H1 (cell line): ENCODE measurements at regions not wholly inside any gene's neighbourhood (a gene's known extent, or its start where the extent isn't known, plus 50 kb on each side); places are given as distances from the start of the nearest gene placed in this dataset.

Source experiments
- CTCF ChIA-PET: fragments of 300-600 bp; sonication (Branson Sonifier 250); formaldehyde crosslinking; loops from one replicate; lab custom pipeline; 2021; ENCODE audit not compliant: partially characterized antibody; lab: Charles Lee
- POLR2A ChIA-PET: fragments of 300-600 bp; sonication (Branson Sonifier 250); formaldehyde crosslinking; loops from one replicate; lab custom pipeline; 2021; ENCODE audit warnings: inconsistent platforms; ENCODE audit not compliant: partially characterized antibody; lab: Charles Lee
- DNase-seq, 2 experiments: peaks; one replicate each; pipeline versions ENCODE4 v3.0.0 to v3.0.0-alpha.2; 2010 to 2022; ENCODE audit warnings: low spot score in 2 of 2, low read depth in 1 of 2, mixed read lengths in 1 of 2
- FAIRE-seq: peaks from 2 replicates; lab custom pipeline; 2011; peaks lifted over from hg19 to GRCh38; lab: Jason Lieb, UNC
- H2AFZ ChIP-seq: 2 replicates; pipeline ENCODE4 v1.8.1; 2012; ENCODE audit warnings: low read length, inconsistent platforms
- H2AK5ac ChIP-seq: 2 replicates; pipeline ENCODE4 v1.6.1; 2013; ENCODE audit warnings: low read depth, low read length
- H2BK120ac ChIP-seq: replicated peaks from 2 replicates; pipeline ENCODE3; 2013; ENCODE audit warnings: low read depth, low read length, inconsistent platforms
- H2BK12ac ChIP-seq: 2 replicates; pipeline ENCODE4 v1.6.1; 2013; ENCODE audit warnings: low read depth, low read length
- H2BK15ac ChIP-seq: 2 replicates; pipeline ENCODE4 v1.6.1; 2013; ENCODE audit warnings: low read length
- H2BK20ac ChIP-seq: 2 replicates; pipeline ENCODE4 v1.6.1; 2013; ENCODE audit warnings: low read length
- H2BK5ac ChIP-seq: 2 replicates; pipeline ENCODE4 v1.6.1; 2013; ENCODE audit warnings: low read depth, low read length
- H3K14ac ChIP-seq: 2 replicates; pipeline ENCODE4 v1.6.1; 2013; ENCODE audit warnings: inconsistent platforms; ENCODE audit not compliant: insufficient read length
- H3K18ac ChIP-seq: 2 replicates; pipeline ENCODE4 v1.6.1; 2013; ENCODE audit warnings: low read length; ENCODE audit errors: extremely low read depth
- H3K23ac ChIP-seq: 2 replicates; pipeline ENCODE4 v1.6.1; 2013; ENCODE audit warnings: inconsistent platforms; ENCODE audit not compliant: insufficient read length
- H3K23me2 ChIP-seq: 2 replicates; pipeline ENCODE4 v1.6.1; 2013; ENCODE audit warnings: low read depth, low read length
- H3K27ac ChIP-seq: 2 replicates; pipeline ENCODE4 v1.6.1; 2011; ENCODE audit warnings: low read depth, low read length, inconsistent platforms
- H3K27me3 ChIP-seq, 4 experiments: replicated peaks in 1 of 4; 1 replicate in 1 of 4; 2 replicates in 3 of 4; pipeline versions ENCODE4 v1.6.1 to v1.8.1; 2011 to 2013; ENCODE audit warnings: low read length in 3 of 4, mild to moderate bottlenecking in 3 of 4, inconsistent platforms in 2 of 4, mixed read lengths in 2 of 4, moderate library complexity in 1 of 4; ENCODE audit not compliant: control insufficient read depth in 3 of 4, insufficient read depth in 3 of 4; ENCODE audit errors: extremely low read depth in 1 of 4
- H3K36me3 ChIP-seq, 4 experiments: 2 replicates each; pipeline versions ENCODE4 v1.6.1 to v1.8.1; 2011 to 2013; ENCODE audit warnings: mild to moderate bottlenecking in 4 of 4, low read length in 3 of 4, moderate library complexity in 2 of 4, control low read depth in 1 of 4, inconsistent platforms in 1 of 4; ENCODE audit not compliant: insufficient read depth in 4 of 4, control insufficient read depth in 2 of 4
- H3K4ac ChIP-seq: replicated peaks from 2 replicates; pipeline ENCODE3; 2013; ENCODE audit warnings: low read length, low read depth, mixed read lengths, inconsistent platforms; ENCODE audit not compliant: insufficient read length
- H3K4me1 ChIP-seq, 4 experiments: replicated peaks in 1 of 4; 1 replicate in 1 of 4; 2 replicates in 3 of 4; pipeline versions ENCODE4 v1.6.1 to v1.8.1; 2011 to 2013; ENCODE audit warnings: low read length in 3 of 4, inconsistent platforms in 2 of 4, mixed read lengths in 1 of 4; ENCODE audit not compliant: insufficient read depth in 4 of 4, control insufficient read depth in 3 of 4
- H3K4me2 ChIP-seq, 2 experiments: 2 replicates each; pipeline versions ENCODE4 v1.6.1 to v1.8.1; 2011 to 2013; ENCODE audit warnings: low read depth in 2 of 2, low read length in 2 of 2, control low read depth in 1 of 2, inconsistent platforms in 1 of 2, mild to moderate bottlenecking in 1 of 2; ENCODE audit not compliant: insufficient read depth in 1 of 2
- H3K4me3 ChIP-seq, 4 experiments: fragments of 200-600, 300-600 bp in 1 of 4; sonication (generic), shearing (Covaris generic), sonication (Bioruptor Twin) in 1 of 4; 2 replicates each; pipeline versions ENCODE4 v1.5.1 to v1.8.1; 2011 to 2016; ENCODE audit warnings: low read length in 4 of 4, low read depth in 3 of 4, control low read depth in 2 of 4, inconsistent platforms in 2 of 4, mild to moderate bottlenecking in 2 of 4, mixed read lengths in 1 of 4, moderate library complexity in 1 of 4; ENCODE audit not compliant: insufficient read depth in 2 of 4; ENCODE audit errors: extremely low read depth in 1 of 4
- H3K56ac ChIP-seq: replicated peaks from 2 replicates; pipeline ENCODE3; 2013; ENCODE audit warnings: low read depth, mild to moderate bottlenecking, mixed read lengths, low read length, inconsistent platforms; ENCODE audit not compliant: insufficient read length
- H3K79me1 ChIP-seq: 2 replicates; pipeline ENCODE4 v1.6.1; 2013; ENCODE audit warnings: low read depth, low read length, control low read depth
- H3K79me2 ChIP-seq, 2 experiments: 2 replicates each; pipeline versions ENCODE4 v1.6.1 to v1.8.1; 2012 to 2013; ENCODE audit warnings: low read length in 2 of 2, mild to moderate bottlenecking in 2 of 2, inconsistent platforms in 1 of 2; ENCODE audit not compliant: insufficient read depth in 2 of 2, control insufficient read depth in 1 of 2
- H3K9ac ChIP-seq, 4 experiments: replicated peaks in 1 of 4; 1 replicate in 1 of 4; 2 replicates in 3 of 4; pipeline versions ENCODE4 v1.6.1 to v1.8.1; 2011 to 2013; ENCODE audit warnings: low read depth in 3 of 4, low read length in 3 of 4, control low read depth in 2 of 4, mild to moderate bottlenecking in 2 of 4, moderate library complexity in 2 of 4, inconsistent platforms in 1 of 4; ENCODE audit errors: extremely low read depth in 1 of 4
- H3K9me3 ChIP-seq, 2 experiments: 2 replicates each; pipeline versions ENCODE4 v1.6.1 to v1.8.1; 2012 to 2013; ENCODE audit warnings: mild to moderate bottlenecking in 2 of 2, moderate library complexity in 2 of 2, control low read depth in 1 of 2, inconsistent platforms in 1 of 2, low read depth in 1 of 2, low read length in 1 of 2, mixed read lengths in 1 of 2; ENCODE audit not compliant: insufficient read depth in 2 of 2
- H4K20me1 ChIP-seq, 2 experiments: replicated peaks in 1 of 2; 2 replicates each; pipeline versions ENCODE3 to v1.8.1; 2011 to 2013; ENCODE audit warnings: inconsistent platforms in 2 of 2, low read length in 2 of 2, mild to moderate bottlenecking in 1 of 2; ENCODE audit not compliant: insufficient read depth in 2 of 2, control insufficient read depth in 1 of 2
- H4K5ac ChIP-seq: 2 replicates; pipeline ENCODE4 v1.6.1; 2013; ENCODE audit warnings: low read length, low read depth, mixed read lengths, inconsistent platforms; ENCODE audit not compliant: insufficient read length
- H4K8ac ChIP-seq: 2 replicates; pipeline ENCODE4 v1.8.0; 2013; ENCODE audit warnings: mild to moderate bottlenecking, moderate library complexity, low read length, inconsistent platforms; ENCODE audit not compliant: insufficient read depth; ENCODE audit errors: extremely low read depth
- H4K91ac ChIP-seq: replicated peaks from 2 replicates; pipeline ENCODE3; 2013; ENCODE audit warnings: low read length, mixed read lengths, inconsistent platforms; ENCODE audit not compliant: insufficient read length
- EP300 ChIP-seq, 2 experiments: IDR thresholded peaks; 1 replicate in 1 of 2; 2 replicates in 1 of 2; pipeline ENCODE4 v1.6.1; 2011 to 2012; ENCODE audit warnings: low read depth in 2 of 2, low read length in 2 of 2, mild to moderate bottlenecking in 2 of 2, borderline replicate concordance in 1 of 2, inconsistent platforms in 1 of 2, moderate library complexity in 1 of 2
- WGBS, 2 experiments: shearing (Covaris generic) in 1 of 2; methylation state at CpG; one replicate each; pipeline versions ENCODE4 v1.1.6 to v1.1.7; 2013 to 2015; ENCODE audit warnings: low lambda C conversion rate in 2 of 2, mixed read lengths in 2 of 2, inconsistent platforms in 1 of 2, low coverage in 1 of 2, missing lambda C conversion rate in 1 of 2; ENCODE audit not compliant: insufficient replicate concordance in 2 of 2, insufficient coverage in 1 of 2, insufficient read length in 1 of 2; ENCODE audit errors: extremely low coverage in 1 of 2, missing lambda C conversion rate in 1 of 2; 5-methylcytosine and 5-hydroxymethylcytosine counted together

DNA sequence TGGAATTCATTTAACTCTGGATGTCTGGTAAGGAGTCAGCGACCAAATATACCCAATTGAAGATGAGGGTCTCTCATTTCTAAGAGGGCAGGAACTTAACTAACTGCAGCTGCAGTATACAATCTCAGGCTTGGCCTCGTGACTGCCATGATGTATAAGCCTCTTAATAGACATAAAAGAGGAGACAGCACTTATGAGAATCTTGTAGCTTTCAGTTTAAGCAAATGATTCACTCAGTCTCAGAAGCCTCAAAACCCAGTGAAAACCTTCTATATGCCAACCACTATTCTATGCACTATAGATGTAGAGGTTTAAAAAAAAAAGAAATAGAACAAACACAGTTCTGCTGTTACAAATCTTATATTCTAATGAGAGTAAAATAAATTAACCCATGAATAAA is 513.9 kb downstream of the TBL1XR1 start:
- H3K18ac ChIP-seq: no peak overlapping the region
- no peaks in the 10 kb centered on the region for H3K27me3 ChIP-seq
- H3K56ac ChIP-seq: no peak overlapping the region
- WGBS, 2 experiments: 90% methylated on average over 2 of the region's 2 CpGs; no CpG with 5 or more reads in 1 of the 2 experiments
- POLR2A ChIA-PET: no interaction called here
- H3K79me2 ChIP-seq: no peaks in the 10 kb centered on the region
- no peak overlapping the region for H3K4me2 ChIP-seq
- no peak for FAIRE-seq
- no peak for TF ChIP-seq EP300 (IDR thresholded peaks at IDR 0.05; ENCODE audit: borderline replicate concordance in 1 of 2, low read depth in 2 of 2, low read length in 2 of 2)
- TF ChIP-seq, all 59 proteins: peak for 0
- Histone ChIP-seq H2BK20ac (no peak overlapping the region), H2AFZ (no peak overlapping the region), H3K9ac (no peak overlapping the region), H2BK12ac (no peak overlapping the region), H3K27ac (no peak overlapping the region), H2AK5ac (no peak overlapping the region), H3K9me3 (no peaks in the 10 kb centered on the region), H3K14ac (no peak overlapping the region), H3K4me3 (no peak overlapping the region), H3K79me1 (no peaks in the 10 kb centered on the region; the same call in 1 of the 2 replicates), H4K8ac (no peak overlapping the region), H3K36me3 (no peaks in the 10 kb centered on the region), H2BK5ac (no peak overlapping the region), H4K91ac (no peak overlapping the region), H3K4ac (no peak overlapping the region), H3K23me2 (no peaks in the 10 kb centered on the region), H3K23ac (no peak overlapping the region), H2BK15ac (no peak overlapping the region), H4K5ac (no peak overlapping the region), H3K4me1 (no peaks in the 10 kb centered on the region), H2BK120ac (no peak overlapping the region), H4K20me1 (no peaks in the 10 kb centered on the region)
- CTCF ChIA-PET: no interaction called here
- DNase-seq: no peak
